ENCODE measurements at regions not wholly inside any gene's neighbourhood (a gene's known extent, or its start where the extent isn't known, plus 50 kb on each side); places are given as distances from the start of the nearest gene placed in this dataset.

DNA sequence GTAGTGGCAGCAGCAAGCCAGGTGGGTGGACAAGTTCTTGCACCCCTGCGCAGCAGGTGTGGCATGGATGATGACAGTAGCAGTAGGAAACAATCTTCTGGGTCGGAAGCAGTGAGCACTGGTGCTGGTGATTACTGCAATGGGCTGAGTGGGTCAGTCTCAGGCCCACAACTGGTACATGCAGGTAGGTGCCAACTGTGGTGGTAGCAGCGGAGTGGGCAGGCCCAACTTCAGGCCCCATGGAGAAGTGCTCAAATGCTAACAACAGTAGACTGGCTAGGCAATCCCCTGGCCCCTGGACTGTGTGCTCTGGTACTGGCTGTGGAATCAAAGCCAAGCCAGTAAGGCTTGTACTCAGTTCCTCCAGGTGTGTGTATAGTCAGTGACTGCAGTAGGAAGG, 413.7 kb downstream of the PDGFC start:
- TF ChIP-seq, protein P1, sequence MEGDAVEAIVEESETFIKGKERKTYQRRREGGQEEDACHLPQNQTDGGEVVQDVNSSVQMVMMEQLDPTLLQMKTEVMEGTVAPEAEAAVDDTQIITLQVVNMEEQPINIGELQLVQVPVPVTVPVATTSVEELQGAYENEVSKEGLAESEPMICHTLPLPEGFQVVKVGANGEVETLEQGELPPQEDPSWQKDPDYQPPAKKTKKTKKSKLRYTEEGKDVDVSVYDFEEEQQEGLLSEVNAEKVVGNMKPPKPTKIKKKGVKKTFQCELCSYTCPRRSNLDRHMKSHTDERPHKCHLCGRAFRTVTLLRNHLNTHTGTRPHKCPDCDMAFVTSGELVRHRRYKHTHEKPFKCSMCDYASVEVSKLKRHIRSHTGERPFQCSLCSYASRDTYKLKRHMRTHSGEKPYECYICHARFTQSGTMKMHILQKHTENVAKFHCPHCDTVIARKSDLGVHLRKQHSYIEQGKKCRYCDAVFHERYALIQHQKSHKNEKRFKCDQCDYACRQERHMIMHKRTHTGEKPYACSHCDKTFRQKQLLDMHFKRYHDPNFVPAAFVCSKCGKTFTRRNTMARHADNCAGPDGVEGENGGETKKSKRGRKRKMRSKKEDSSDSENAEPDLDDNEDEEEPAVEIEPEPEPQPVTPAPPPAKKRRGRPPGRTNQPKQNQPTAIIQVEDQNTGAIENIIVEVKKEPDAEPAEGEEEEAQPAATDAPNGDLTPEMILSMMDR (IDR thresholded peaks at IDR 0.05) = no peak
- TF ChIP-seq POLR2A (IDR thresholded peaks at IDR 0.05) = no peak

All from esophagus squamous epithelium (tissue), 4 donors.